HG02571 (cell line): ENCODE measurements at regions not wholly inside any gene's neighbourhood (a gene's known extent, or its start where the extent isn't known, plus 50 kb on each side); places are given as distances from the start of the nearest gene placed in this dataset.

Source experiments
- ATAC-seq: cut with Tn5 transposase; IDR thresholded peaks from one replicate; pipeline ENCODE4 v1.9.1; 2021; ENCODE audit warnings: mild to moderate bottlenecking, moderate library complexity; ENCODE audit not compliant: unreplicated experiment

- no peak for ATAC-seq
Observed at GRCh38 chr7:36029853-36030515, 123.1 kb upstream of the EEPD1 start.

GRCh38 chr7:36032361-36032818 lies 120.7 kb upstream of the EEPD1 start:
- ATAC-seq = no peak

- no peak for ATAC-seq
Observed at GRCh38 chr7:36034020-36034419, 119.0 kb upstream of the EEPD1 start.

- ATAC-seq = no peak
Observed at GRCh38 chr7:36035186-36035585, 117.9 kb upstream of the EEPD1 start.

- ATAC-seq = no peak
Observed at GRCh38 chr7:36036590-36036989, 116.5 kb upstream of the EEPD1 start.

GRCh38 chr7:36037121-36037662 lies 115.9 kb upstream of the EEPD1 start:
- no peak for ATAC-seq

- ATAC-seq = no peak
Observed at GRCh38 chr7:36038063-36038721, 114.9 kb upstream of the EEPD1 start.

GRCh38 chr7:36039243-36039642 lies 113.8 kb upstream of the EEPD1 start:
- ATAC-seq = no peak

GRCh38 chr7:36039671-36040070 lies 113.4 kb upstream of the EEPD1 start:
- ATAC-seq = no peak

GRCh38 chr7:36040679-36041078 lies 112.4 kb upstream of the EEPD1 start:
- no peak for ATAC-seq

GRCh38 chr7:36044101-36044892 lies 108.8 kb upstream of the EEPD1 start:
- no peak for ATAC-seq

- no peak for ATAC-seq
Observed at GRCh38 chr7:36045326-36045725, 107.7 kb upstream of the EEPD1 start.

GRCh38 chr7:36045830-36046341 lies 107.2 kb upstream of the EEPD1 start:
- no peak for ATAC-seq

- no peak for ATAC-seq
Observed at GRCh38 chr7:36047091-36047658, 105.9 kb upstream of the EEPD1 start.

- ATAC-seq = no peak
Observed at GRCh38 chr7:36048141-36048901, 104.7 kb upstream of the EEPD1 start.

GRCh38 chr7:36048902-36049240 lies 104.2 kb upstream of the EEPD1 start:
- ATAC-seq = no peak

- ATAC-seq = no peak
Observed at GRCh38 chr7:36051501-36051900, 101.6 kb upstream of the EEPD1 start.

- no peak for ATAC-seq
Observed at GRCh38 chr7:36053589-36053988, 99.5 kb upstream of the EEPD1 start.

- no peak for ATAC-seq
Observed at GRCh38 chr7:36054637-36055036, 98.4 kb upstream of the EEPD1 start.

GRCh38 chr7:36055207-36055606 lies 97.8 kb upstream of the EEPD1 start:
- ATAC-seq = no peak
